A673 (cell line): ENCODE measurements at regions not wholly inside any gene's neighbourhood (a gene's known extent, or its start where the extent isn't known, plus 50 kb on each side); places are given as distances from the start of the nearest gene placed in this dataset.

ENCODE experiments used
- EZH2 ChIP-seq: fragments of 200-600 bp; sonication (generic); IDR thresholded peaks from 2 replicates; pipeline ENCODE4 v1.6.1; 2017; ENCODE audit warnings: borderline replicate concordance, low read depth, mild to moderate bottlenecking, mixed read lengths, antibody characterized with exemption, low read length; ENCODE audit not compliant: poor library complexity, severe bottlenecking
- TF ChIP-seq, protein P1 (sequence below): fragments of 300-800, 200-600 bp; sonication (generic); conservative IDR thresholded peaks from 2 replicates; pipeline ENCODE4 v1.5.1; 2017; ENCODE audit warnings: low read depth, mild to moderate bottlenecking, antibody characterized with exemption, low read length, moderate library complexity, mixed read lengths

DNA sequence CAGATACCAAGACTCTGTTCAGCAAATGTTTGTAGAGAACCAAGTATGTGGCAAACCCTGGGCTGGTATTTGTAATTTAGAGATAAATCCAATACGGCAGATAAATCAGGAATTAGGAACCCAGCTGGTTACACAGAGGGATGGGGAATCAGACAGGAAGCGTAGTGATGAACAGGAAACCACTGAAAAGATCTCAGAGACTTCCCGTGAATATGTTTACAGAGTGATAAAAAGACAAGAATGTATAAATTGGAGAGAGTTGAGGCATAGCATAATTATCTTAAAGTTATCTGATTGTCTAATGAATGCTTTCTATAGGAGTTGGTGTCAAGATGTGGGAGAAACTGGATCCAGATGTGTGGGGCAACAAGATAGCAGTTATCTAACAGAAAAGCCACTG is 246.6 kb upstream of the SMARCA2 start:
- TF ChIP-seq, protein P1, sequence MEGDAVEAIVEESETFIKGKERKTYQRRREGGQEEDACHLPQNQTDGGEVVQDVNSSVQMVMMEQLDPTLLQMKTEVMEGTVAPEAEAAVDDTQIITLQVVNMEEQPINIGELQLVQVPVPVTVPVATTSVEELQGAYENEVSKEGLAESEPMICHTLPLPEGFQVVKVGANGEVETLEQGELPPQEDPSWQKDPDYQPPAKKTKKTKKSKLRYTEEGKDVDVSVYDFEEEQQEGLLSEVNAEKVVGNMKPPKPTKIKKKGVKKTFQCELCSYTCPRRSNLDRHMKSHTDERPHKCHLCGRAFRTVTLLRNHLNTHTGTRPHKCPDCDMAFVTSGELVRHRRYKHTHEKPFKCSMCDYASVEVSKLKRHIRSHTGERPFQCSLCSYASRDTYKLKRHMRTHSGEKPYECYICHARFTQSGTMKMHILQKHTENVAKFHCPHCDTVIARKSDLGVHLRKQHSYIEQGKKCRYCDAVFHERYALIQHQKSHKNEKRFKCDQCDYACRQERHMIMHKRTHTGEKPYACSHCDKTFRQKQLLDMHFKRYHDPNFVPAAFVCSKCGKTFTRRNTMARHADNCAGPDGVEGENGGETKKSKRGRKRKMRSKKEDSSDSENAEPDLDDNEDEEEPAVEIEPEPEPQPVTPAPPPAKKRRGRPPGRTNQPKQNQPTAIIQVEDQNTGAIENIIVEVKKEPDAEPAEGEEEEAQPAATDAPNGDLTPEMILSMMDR = no peak
- TF ChIP-seq EZH2 = no peak
